CD4-positive, alpha-beta T cell treated with Interferon alpha-2 for 1 hour (primary cell): ENCODE measurements at regions not wholly inside any gene's neighbourhood (a gene's known extent, or its start where the extent isn't known, plus 50 kb on each side); places are given as distances from the start of the nearest gene placed in this dataset.

Experiments used
- DNase-seq, 2 donors: peaks; one replicate each; pipeline ENCODE4 v3.0.0-alpha.2; 2020 to 2022

DNA sequence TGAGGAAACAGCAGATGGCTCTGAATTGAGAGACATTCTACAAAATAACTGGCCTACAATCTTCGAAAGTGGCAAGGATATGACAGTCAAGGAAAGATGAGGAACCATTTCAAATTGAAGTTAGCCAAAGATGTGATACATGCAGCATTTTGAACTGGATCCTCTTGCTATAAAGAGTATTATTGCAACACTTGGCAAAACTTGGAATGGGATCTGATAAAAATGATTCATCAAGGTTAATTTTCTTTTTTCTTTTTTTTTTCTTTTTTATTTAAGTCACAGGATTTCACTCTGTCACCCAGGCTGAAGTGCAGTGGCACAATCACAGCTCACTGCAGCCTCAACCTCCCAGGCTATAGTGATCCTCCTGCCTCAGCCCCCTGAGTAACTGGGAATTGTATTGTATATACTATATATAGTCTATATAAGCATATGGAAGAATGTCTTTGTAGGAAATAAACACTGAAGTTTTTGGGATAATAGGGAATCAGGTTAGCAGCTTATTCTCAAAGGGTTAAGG, 49.8 kb upstream of the GJA8 start:
- no peak for DNase-seq
